ENCODE measurements at regions not wholly inside any gene's neighbourhood (a gene's known extent, or its start where the extent isn't known, plus 50 kb on each side); places are given as distances from the start of the nearest gene placed in this dataset.

GRCh38 chr2:5954509-5954908, 262.3 kb downstream of the SOX11 start:
- Mint-ChIP-seq H3K4me3 (no peak overlapping the region), H3K27me3 (ENCODE audit: low read depth) (peaks cover 7% of the 10 kb centered on the region), H3K27ac (no peak overlapping the region), H3K36me3 (peaks cover 77% of the 10 kb centered on the region), H3K9me3 (peaks cover 93% of the 10 kb centered on the region), H3K4me1 (no peaks in the 10 kb centered on the region)
- ChIA-PET POLR2A (no interaction called here), CTCF (no interaction called here)
- DNase-seq (ENCODE audit: low spot score) (no peak), ATAC-seq (no peak)
- TF ChIP-seq FOXP4 (CRISPR knock-in tag; IDR thresholded peaks at IDR 0.05) (no peak), ZNF512 (CRISPR knock-in tag; IDR thresholded peaks at IDR 0.05; ENCODE audit: borderline replicate concordance) (no peak), IRF2 (CRISPR knock-in tag; IDR thresholded peaks at IDR 0.05; ENCODE audit: borderline replicate concordance, low read depth) (no peak), TEAD4 (CRISPR knock-in tag; IDR thresholded peaks at IDR 0.05) (no peak), CREM (CRISPR knock-in tag; IDR thresholded peaks at IDR 0.05) (no peak)
- TF ChIP-seq, protein P1, sequence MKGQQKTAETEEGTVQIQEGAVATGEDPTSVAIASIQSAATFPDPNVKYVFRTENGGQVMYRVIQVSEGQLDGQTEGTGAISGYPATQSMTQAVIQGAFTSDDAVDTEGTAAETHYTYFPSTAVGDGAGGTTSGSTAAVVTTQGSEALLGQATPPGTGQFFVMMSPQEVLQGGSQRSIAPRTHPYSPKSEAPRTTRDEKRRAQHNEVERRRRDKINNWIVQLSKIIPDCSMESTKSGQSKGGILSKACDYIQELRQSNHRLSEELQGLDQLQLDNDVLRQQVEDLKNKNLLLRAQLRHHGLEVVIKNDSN (CRISPR knock-in tag; IDR thresholded peaks at IDR 0.05), result no peak
- TF ChIP-seq, protein P2, sequence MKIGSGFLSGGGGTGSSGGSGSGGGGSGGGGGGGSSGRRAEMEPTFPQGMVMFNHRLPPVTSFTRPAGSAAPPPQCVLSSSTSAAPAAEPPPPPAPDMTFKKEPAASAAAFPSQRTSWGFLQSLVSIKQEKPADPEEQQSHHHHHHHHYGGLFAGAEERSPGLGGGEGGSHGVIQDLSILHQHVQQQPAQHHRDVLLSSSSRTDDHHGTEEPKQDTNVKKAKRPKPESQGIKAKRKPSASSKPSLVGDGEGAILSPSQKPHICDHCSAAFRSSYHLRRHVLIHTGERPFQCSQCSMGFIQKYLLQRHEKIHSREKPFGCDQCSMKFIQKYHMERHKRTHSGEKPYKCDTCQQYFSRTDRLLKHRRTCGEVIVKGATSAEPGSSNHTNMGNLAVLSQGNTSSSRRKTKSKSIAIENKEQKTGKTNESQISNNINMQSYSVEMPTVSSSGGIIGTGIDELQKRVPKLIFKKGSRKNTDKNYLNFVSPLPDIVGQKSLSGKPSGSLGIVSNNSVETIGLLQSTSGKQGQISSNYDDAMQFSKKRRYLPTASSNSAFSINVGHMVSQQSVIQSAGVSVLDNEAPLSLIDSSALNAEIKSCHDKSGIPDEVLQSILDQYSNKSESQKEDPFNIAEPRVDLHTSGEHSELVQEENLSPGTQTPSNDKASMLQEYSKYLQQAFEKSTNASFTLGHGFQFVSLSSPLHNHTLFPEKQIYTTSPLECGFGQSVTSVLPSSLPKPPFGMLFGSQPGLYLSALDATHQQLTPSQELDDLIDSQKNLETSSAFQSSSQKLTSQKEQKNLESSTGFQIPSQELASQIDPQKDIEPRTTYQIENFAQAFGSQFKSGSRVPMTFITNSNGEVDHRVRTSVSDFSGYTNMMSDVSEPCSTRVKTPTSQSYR (CRISPR knock-in tag; IDR thresholded peaks at IDR 0.05), result no peak

DNA sequence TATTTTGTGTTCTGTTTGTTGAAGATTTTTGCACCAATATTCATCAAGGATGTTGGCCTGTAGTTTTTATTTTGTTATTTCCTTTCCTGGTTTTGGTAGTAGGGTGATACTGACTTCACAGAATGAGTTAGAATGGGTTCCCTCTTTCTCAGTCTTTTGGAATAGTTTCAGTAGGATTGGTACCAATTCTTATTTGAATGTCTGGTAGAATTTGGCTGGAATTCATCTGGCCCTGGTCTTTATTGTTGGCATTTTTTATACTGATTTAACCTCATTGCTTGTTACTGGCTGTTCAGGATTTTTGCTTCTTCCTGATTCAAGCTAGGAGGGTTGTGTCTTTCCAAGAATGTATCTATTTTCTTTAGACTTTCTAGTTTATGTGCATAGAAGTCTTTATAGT, 263.7 kb downstream of the SOX11 start:
- no peaks in the 10 kb centered on the region for H3K4me1 Mint-ChIP-seq
- H3K36me3 Mint-ChIP-seq, result peaks cover 73% of the 10 kb centered on the region
- ATAC-seq (no peak), DNase-seq (ENCODE audit: low spot score) (no peak)
- H3K4me3 Mint-ChIP-seq, result no peak overlapping the region
- H3K9me3 Mint-ChIP-seq, result peaks cover 91% of the 10 kb centered on the region
- POLR2A ChIA-PET, result no interaction called here
- TF ChIP-seq PRDM15 (CRISPR knock-in tag; IDR thresholded peaks at IDR 0.05) (no peak), ZNF416 (CRISPR knock-in tag; IDR thresholded peaks at IDR 0.05) (no peak), ZBTB43 (CRISPR knock-in tag; IDR thresholded peaks at IDR 0.05) (no peak), FOXJ3 (CRISPR knock-in tag; IDR thresholded peaks at IDR 0.05; ENCODE audit: borderline replicate concordance) (no peak), ESRRA (CRISPR knock-in tag; IDR thresholded peaks at IDR 0.05; ENCODE audit: borderline replicate concordance) (no peak), JUN (CRISPR knock-in tag; IDR thresholded peaks at IDR 0.05) (no peak)
- TF ChIP-seq, protein P3, sequence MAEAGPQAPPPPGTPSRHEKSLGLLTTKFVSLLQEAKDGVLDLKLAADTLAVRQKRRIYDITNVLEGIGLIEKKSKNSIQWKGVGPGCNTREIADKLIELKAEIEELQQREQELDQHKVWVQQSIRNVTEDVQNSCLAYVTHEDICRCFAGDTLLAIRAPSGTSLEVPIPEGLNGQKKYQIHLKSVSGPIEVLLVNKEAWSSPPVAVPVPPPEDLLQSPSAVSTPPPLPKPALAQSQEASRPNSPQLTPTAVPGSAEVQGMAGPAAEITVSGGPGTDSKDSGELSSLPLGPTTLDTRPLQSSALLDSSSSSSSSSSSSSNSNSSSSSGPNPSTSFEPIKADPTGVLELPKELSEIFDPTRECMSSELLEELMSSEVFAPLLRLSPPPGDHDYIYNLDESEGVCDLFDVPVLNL (CRISPR knock-in tag; IDR thresholded peaks at IDR 0.05; ENCODE audit: borderline replicate concordance, low read depth), result no peak
- peaks cover 7% of the 10 kb centered on the region for H3K27me3 Mint-ChIP-seq (ENCODE audit: low read depth)
- CTCF ChIA-PET, result no interaction called here
- H3K27ac Mint-ChIP-seq, result no peak overlapping the region

All from WTC11 (cell line).